Mesenchymal stem cell (in vitro differentiated cells and primary cell): ENCODE measurements at regions not wholly inside any gene's neighbourhood (a gene's known extent, or its start where the extent isn't known, plus 50 kb on each side); places are given as distances from the start of the nearest gene placed in this dataset.

ENCODE experiments used
- DNase-seq: peaks from one replicate; pipeline ENCODE4 v3.0.0-alpha.2; 2013
- H2AFZ ChIP-seq: one replicate; pipeline ENCODE4 v1.6.1; 2013; ENCODE audit warnings: low read depth, mild to moderate bottlenecking, control low read depth, inconsistent platforms, low read length, moderate library complexity
- H2AK5ac ChIP-seq: 2 replicates; pipeline ENCODE4 v1.6.1; 2013; ENCODE audit warnings: low read length, moderate library complexity, mild to moderate bottlenecking, inconsistent platforms; ENCODE audit not compliant: severe bottlenecking
- H2BK120ac ChIP-seq: one replicate; pipeline ENCODE4 v1.6.1; 2013; ENCODE audit warnings: low read depth, mild to moderate bottlenecking, inconsistent platforms, low read length, moderate library complexity
- H2BK12ac ChIP-seq, 2 experiments: one replicate each; pipeline ENCODE4 v1.6.1; 2013; ENCODE audit warnings: inconsistent platforms in 2 of 2, low read length in 2 of 2, mild to moderate bottlenecking in 2 of 2, moderate library complexity in 2 of 2, control low read depth in 1 of 2
- H2BK15ac ChIP-seq: one replicate; pipeline ENCODE4 v1.6.1; 2013; ENCODE audit warnings: mild to moderate bottlenecking, low read depth, inconsistent platforms; ENCODE audit not compliant: poor library complexity, severe bottlenecking
- H2BK5ac ChIP-seq: 2 replicates; pipeline ENCODE4 v1.6.1; 2013; ENCODE audit warnings: low read depth, mild to moderate bottlenecking, low read length, control low read depth, inconsistent platforms; ENCODE audit not compliant: poor library complexity, severe bottlenecking
- H3K14ac ChIP-seq, 2 experiments: one replicate each; pipeline ENCODE4 v1.6.1; 2013; ENCODE audit warnings: inconsistent platforms in 2 of 2, low read length in 2 of 2, control low read depth in 1 of 2, mild to moderate bottlenecking in 1 of 2, moderate library complexity in 1 of 2
- H3K18ac ChIP-seq, 2 experiments: one replicate each; pipeline ENCODE4 v1.6.1; 2013; ENCODE audit warnings: inconsistent platforms in 2 of 2, low read length in 2 of 2, control low read depth in 1 of 2, low read depth in 1 of 2, mild to moderate bottlenecking in 1 of 2
- H3K23ac ChIP-seq, 2 experiments: one replicate each; pipeline ENCODE4 v1.6.1; 2013; ENCODE audit warnings: inconsistent platforms in 2 of 2, low read length in 2 of 2, mild to moderate bottlenecking in 2 of 2, moderate library complexity in 2 of 2, control low read depth in 1 of 2
- H3K27ac ChIP-seq: 2 replicates; pipeline ENCODE4 v1.5.1; 2013; ENCODE audit warnings: mild to moderate bottlenecking, moderate library complexity, low read length, control low read depth, inconsistent platforms; ENCODE audit not compliant: poor library complexity, severe bottlenecking
- H3K27me3 ChIP-seq, 2 experiments: 2 replicates each; pipeline versions ENCODE4 v1.6.1 to v1.7.0; 2013; ENCODE audit warnings: low read length in 2 of 2, mild to moderate bottlenecking in 2 of 2, moderate library complexity in 2 of 2, control low read depth in 1 of 2, inconsistent platforms in 1 of 2; ENCODE audit not compliant: control insufficient read depth in 1 of 2, insufficient read depth in 1 of 2
- H3K36me3 ChIP-seq, 2 experiments: 2 replicates each; pipeline versions ENCODE4 v1.6.1 to v1.7.0; 2013; ENCODE audit warnings: low read length in 2 of 2, control low read depth in 1 of 2, inconsistent platforms in 1 of 2, low read depth in 1 of 2, mild to moderate bottlenecking in 1 of 2; ENCODE audit not compliant: insufficient read depth in 2 of 2, control insufficient read depth in 1 of 2
- H3K4ac ChIP-seq, 2 experiments: one replicate each; pipeline ENCODE4 v1.6.1; 2013; ENCODE audit warnings: inconsistent platforms in 2 of 2, low read length in 2 of 2, mild to moderate bottlenecking in 2 of 2, moderate library complexity in 2 of 2, control low read depth in 1 of 2, low read depth in 1 of 2
- H3K4me1 ChIP-seq: 2 replicates; pipeline ENCODE4 v1.6.1; 2013; ENCODE audit warnings: low read depth, low read length, control low read depth; ENCODE audit not compliant: control insufficient read depth, insufficient read depth
- H3K4me2 ChIP-seq: 2 replicates; pipeline ENCODE4 v1.6.1; 2013; ENCODE audit warnings: low read length, mild to moderate bottlenecking, inconsistent platforms; ENCODE audit not compliant: poor library complexity, severe bottlenecking
- H3K4me3 ChIP-seq, 2 experiments: 2 replicates each; pipeline versions ENCODE4 v1.5.1 to v1.7.0; 2013; ENCODE audit warnings: low read length in 2 of 2, mild to moderate bottlenecking in 2 of 2, control low read depth in 1 of 2, low read depth in 1 of 2; ENCODE audit not compliant: insufficient read depth in 1 of 2
- H3K79me1 ChIP-seq: replicated peaks from 2 replicates; pipeline ENCODE4 v1.6.1; 2013; ENCODE audit warnings: mild to moderate bottlenecking, control low read depth, low read length, inconsistent platforms; ENCODE audit not compliant: poor library complexity, severe bottlenecking
- H3K9ac ChIP-seq: 2 replicates; pipeline ENCODE4 v1.7.0; 2013; ENCODE audit warnings: mild to moderate bottlenecking, low read length, moderate library complexity
- H3K9me3 ChIP-seq: 2 replicates; pipeline ENCODE4 v1.7.0; 2013; ENCODE audit warnings: mild to moderate bottlenecking, low read length; ENCODE audit not compliant: control insufficient read depth
- H4K8ac ChIP-seq: one replicate; pipeline ENCODE4 v1.6.1; 2013; ENCODE audit warnings: inconsistent platforms, mild to moderate bottlenecking, low read length, moderate library complexity
- H4K91ac ChIP-seq: one replicate; pipeline ENCODE4 v1.6.1; 2013; ENCODE audit warnings: mild to moderate bottlenecking, low read length, inconsistent platforms
- WGBS: methylation state at CpG from one replicate; pipeline ENCODE4 v1.1.7; 2013; ENCODE audit warnings: mixed read lengths; 5-methylcytosine and 5-hydroxymethylcytosine counted together

DNA sequence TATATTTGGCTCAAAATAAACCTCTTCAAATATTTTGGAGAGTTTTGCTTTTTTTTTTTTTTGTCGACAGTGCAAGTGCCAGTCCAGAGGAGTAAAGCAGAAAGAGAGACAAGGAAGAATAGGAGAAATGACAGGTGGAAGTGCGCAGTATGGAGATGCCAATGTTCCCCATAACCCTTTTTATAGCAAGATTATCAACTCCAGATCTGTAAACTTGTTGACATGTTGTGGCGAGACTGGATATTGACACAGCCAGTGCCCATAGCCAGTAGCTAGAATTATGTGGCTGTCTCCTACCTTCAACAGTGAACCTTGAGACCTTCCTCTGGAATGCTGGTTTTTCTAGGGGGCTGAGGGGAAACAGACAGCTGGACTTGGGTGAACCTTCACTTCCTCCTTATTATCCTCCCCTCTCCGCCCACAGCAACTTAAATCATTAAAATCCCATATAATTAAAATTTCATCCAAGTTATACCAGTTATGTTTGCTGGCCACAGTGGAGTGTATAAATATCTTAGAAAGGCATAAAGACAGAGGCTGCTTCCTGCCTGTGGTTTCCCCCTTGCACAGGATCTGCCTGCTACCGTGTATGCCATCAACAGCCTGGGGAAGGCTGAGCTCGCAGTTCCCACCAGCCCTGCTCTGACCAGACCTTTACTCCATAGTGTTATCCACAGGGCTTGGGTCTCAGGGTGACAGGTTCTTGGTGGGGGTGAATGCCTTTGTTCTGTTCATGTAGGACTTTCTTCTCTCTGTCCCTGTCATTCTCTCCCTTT is 112.3 kb upstream of the ANKH start:
- Histone ChIP-seq H3K23ac (no peak overlapping the region), H3K4me2 (no peak overlapping the region)

DNA sequence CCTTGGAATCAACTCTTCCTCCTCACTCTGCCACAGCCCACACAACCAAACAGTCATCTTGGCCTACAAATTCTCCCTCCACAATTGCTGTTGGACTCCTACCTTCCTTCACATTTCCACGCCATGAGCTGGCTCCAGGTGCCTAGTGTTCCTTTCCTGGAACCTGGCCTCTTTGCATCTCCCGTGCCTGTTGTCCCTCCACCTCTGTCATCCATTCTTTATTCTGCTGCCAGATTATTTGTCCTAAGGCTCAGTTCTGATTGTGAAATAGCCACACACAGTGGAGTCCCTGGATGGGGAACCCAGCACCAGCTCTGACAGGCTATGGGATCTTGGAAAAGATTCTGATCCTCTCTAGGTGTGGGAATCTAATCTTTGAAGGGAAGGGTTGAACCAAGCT is 109.1 kb upstream of the ANKH start:
- no peak overlapping the region for H3K4ac ChIP-seq
- WGBS = 90% methylated on average over 2 of the region's 2 CpGs
- no peak overlapping the region for H2BK120ac ChIP-seq
- no peak overlapping the region for H2BK12ac ChIP-seq
- H2BK15ac ChIP-seq = no peak overlapping the region
- no peak overlapping the region for H2BK5ac ChIP-seq
- H3K9ac ChIP-seq = no peak overlapping the region
- no peak overlapping the region for H2AK5ac ChIP-seq
- no peaks in the 10 kb centered on the region for H3K36me3 ChIP-seq
- H4K8ac ChIP-seq = no peak overlapping the region
- no peak overlapping the region for H3K4me2 ChIP-seq
- peaks cover 6% of the 10 kb centered on the region for H3K9me3 ChIP-seq
- H3K4me1 ChIP-seq = no peaks in the 10 kb centered on the region
- no peaks in the 10 kb centered on the region for H3K79me1 ChIP-seq
- H3K4me3 ChIP-seq = no peak overlapping the region
- H4K91ac ChIP-seq = no peak overlapping the region
- H3K27me3 ChIP-seq = peaks cover 0 to 3% of the 10 kb centered on the region in 2 experiments
- H3K14ac ChIP-seq = peak overlapping the region in 1 of 2 experiments; percentile 42
- H2AFZ ChIP-seq = no peak overlapping the region
- DNase-seq = no peak
- H3K27ac ChIP-seq = no peak overlapping the region
- no peak overlapping the region for H3K18ac ChIP-seq
- H3K23ac ChIP-seq = no peak overlapping the region

More for the DNA sequence above, 112.3 kb upstream of the ANKH start:
- Histone ChIP-seq H3K36me3 (no peaks in the 10 kb centered on the region), H4K91ac (no peak overlapping the region), H3K79me1 (no peaks in the 10 kb centered on the region), H2BK12ac (no peak overlapping the region), H3K4me1 (no peaks in the 10 kb centered on the region), H4K8ac (no peak overlapping the region), H3K27ac (no peak overlapping the region), H3K4ac (no peak overlapping the region), H2AFZ (no peak overlapping the region), H2AK5ac (no peak overlapping the region), H2BK5ac (no peak overlapping the region), H2BK120ac (no peak overlapping the region), H3K18ac (no peak overlapping the region), H2BK15ac (no peak overlapping the region), H3K9me3 (peaks cover under 1% of the 10 kb centered on the region), H3K9ac (no peak overlapping the region), H3K4me3 (no peak overlapping the region), H3K14ac (no peak overlapping the region), H3K27me3 (no peaks in the 10 kb centered on the region)
- DNase-seq = no peak
- WGBS = 100% methylated on average over 1 of the region's 6 CpGs

DNA sequence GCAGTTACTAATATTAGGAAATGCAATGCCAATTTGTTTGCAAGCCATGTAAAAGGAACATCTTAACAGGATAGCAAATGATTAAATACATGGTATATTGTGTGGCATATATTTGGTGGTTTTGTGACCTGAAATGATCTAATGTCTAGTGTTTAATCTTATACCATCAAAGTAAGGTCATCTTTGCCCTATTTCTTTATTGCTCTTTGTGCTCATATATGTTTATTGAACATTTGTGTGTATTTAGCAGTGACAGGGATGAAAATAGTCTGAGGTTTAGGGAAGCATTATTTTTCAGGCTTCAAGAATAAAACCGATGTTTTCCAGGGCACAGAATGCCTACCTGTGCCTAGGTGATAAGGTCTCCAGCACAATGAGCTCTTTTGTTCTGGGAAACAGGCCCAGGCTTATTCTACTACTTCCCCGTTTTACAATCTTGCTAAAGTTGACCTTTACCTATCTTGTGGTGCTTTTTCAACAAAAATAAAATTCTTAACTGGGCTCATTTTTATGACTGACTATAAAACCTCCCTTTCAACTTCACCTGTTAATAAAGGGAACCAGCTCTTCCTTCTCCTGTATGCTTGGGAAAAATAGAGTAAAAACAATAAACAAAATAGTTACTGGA is 105.6 kb upstream of the ANKH start:
- Histone ChIP-seq H3K79me1 (no peaks in the 10 kb centered on the region), H3K27me3 (peaks cover 4 to 10% of the 10 kb centered on the region in 2 experiments), H3K14ac (no peak overlapping the region), H3K4me1 (no peaks in the 10 kb centered on the region), H3K4me3 (no peak overlapping the region), H3K27ac (no peak overlapping the region), H2AFZ (no peak overlapping the region), H2BK120ac (no peak overlapping the region), H3K36me3 (no peaks in the 10 kb centered on the region), H4K91ac (no peak overlapping the region), H4K8ac (no peak overlapping the region), H3K23ac (no peak overlapping the region), H3K9ac (no peak overlapping the region), H3K9me3 (peaks cover 6% of the 10 kb centered on the region), H3K4ac (no peak overlapping the region), H2BK12ac (no peak overlapping the region), H3K4me2 (no peak overlapping the region), H2BK5ac (no peak overlapping the region), H2BK15ac (no peak overlapping the region), H2AK5ac (no peak overlapping the region), H3K18ac (no peak overlapping the region)
- no peak for DNase-seq
- WGBS = 65% methylated on average over 2 of the region's 2 CpGs

DNA sequence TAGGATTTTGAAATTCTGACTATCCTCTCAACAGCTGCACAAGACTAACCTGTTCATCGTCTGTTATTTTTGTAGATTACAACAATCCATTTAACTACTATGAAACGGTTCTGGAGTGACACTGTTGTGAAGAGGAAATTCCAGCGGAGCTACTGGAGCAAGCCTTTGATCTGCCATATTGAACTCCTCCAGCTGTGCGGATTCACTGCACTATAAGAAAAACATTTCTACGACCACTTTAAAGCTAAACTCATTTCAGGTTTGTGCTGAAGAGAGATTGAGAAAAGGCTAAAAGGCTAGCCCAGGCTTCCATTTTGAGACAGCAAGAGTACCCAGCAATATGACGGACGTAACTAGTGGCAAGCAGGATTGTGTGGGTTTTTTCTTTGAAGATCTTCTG is 104.9 kb upstream of the ANKH start:
- H3K36me3 ChIP-seq = no peaks in the 10 kb centered on the region
- H3K79me1 ChIP-seq = no peaks in the 10 kb centered on the region
- H2BK15ac ChIP-seq = no peak overlapping the region
- H2BK120ac ChIP-seq = no peak overlapping the region
- no peaks in the 10 kb centered on the region for H3K4me1 ChIP-seq
- no peak overlapping the region for H3K14ac ChIP-seq
- peaks cover 6% of the 10 kb centered on the region for H3K9me3 ChIP-seq
- no peak overlapping the region for H3K27ac ChIP-seq
- H3K4me2 ChIP-seq = no peak overlapping the region
- H3K23ac ChIP-seq = no peak overlapping the region
- no peak overlapping the region for H2AFZ ChIP-seq
- H3K4me3 ChIP-seq = no peak overlapping the region
- no peak overlapping the region for H4K8ac ChIP-seq
- H3K9ac ChIP-seq = no peak overlapping the region
- no peak for DNase-seq
- H3K4ac ChIP-seq = no peak overlapping the region
- 79% methylated on average over 5 of the region's 7 CpGs for WGBS
- no peak overlapping the region for H2AK5ac ChIP-seq
- no peak overlapping the region for H3K18ac ChIP-seq
- no peak overlapping the region for H4K91ac ChIP-seq
- peaks cover 4 to 10% of the 10 kb centered on the region in 2 experiments for H3K27me3 ChIP-seq
- no peak overlapping the region for H2BK5ac ChIP-seq
- H2BK12ac ChIP-seq = no peak overlapping the region
